Naive B cell (primary cell): ENCODE measurements at regions not wholly inside any gene's neighbourhood (a gene's known extent, or its start where the extent isn't known, plus 50 kb on each side); places are given as distances from the start of the nearest gene placed in this dataset.

ENCODE experiments used
- ATAC-seq, 2 donors: fragments of 150-1000 bp; cut with Tn5 transposase; 2 replicates each; pipeline ENCODE4 v1.10.0; 2021; ENCODE audit warnings: low read depth in 2 of 2, mild to moderate bottlenecking in 2 of 2, moderate library complexity in 2 of 2
- DNase-seq: peaks from one replicate; pipeline ENCODE4 v3.0.0; 2022
- H3K27ac Mint-ChIP-seq, 6 donors: one replicate each; pipeline ENCODE4 v1.8.0; 2020 to 2022; ENCODE audit warnings: mild to moderate bottlenecking in 6 of 6, mixed read lengths in 6 of 6, moderate library complexity in 5 of 6, inconsistent platforms in 2 of 6
- H3K27me3 Mint-ChIP-seq, 3 donors: one replicate each; pipeline ENCODE4 v1.8.0; 2021 to 2022; ENCODE audit warnings: mixed read lengths in 3 of 3, mild to moderate bottlenecking in 1 of 3
- H3K36me3 Mint-ChIP-seq, 2 donors: one replicate each; pipeline ENCODE4 v1.8.0; 2020 to 2022; ENCODE audit warnings: mixed read lengths in 2 of 2, inconsistent platforms in 1 of 2, mild to moderate bottlenecking in 1 of 2
- H3K4me1 Mint-ChIP-seq, 3 donors: one replicate each; pipeline ENCODE4 v1.8.0; 2020 to 2022; ENCODE audit warnings: mixed read lengths in 3 of 3, inconsistent platforms in 1 of 3, mild to moderate bottlenecking in 1 of 3, moderate library complexity in 1 of 3
- H3K4me3 Mint-ChIP-seq, 8 donors: one replicate each; pipeline ENCODE4 v1.8.0; 2020 to 2022; ENCODE audit warnings: mild to moderate bottlenecking in 8 of 8, mixed read lengths in 8 of 8, moderate library complexity in 8 of 8, inconsistent platforms in 2 of 8
- H3K9me3 Mint-ChIP-seq, 7 donors: one replicate each; pipeline ENCODE4 v1.8.0; 2020 to 2022; ENCODE audit warnings: mixed read lengths in 7 of 7, mild to moderate bottlenecking in 5 of 7, inconsistent platforms in 2 of 7, moderate library complexity in 1 of 7

DNA sequence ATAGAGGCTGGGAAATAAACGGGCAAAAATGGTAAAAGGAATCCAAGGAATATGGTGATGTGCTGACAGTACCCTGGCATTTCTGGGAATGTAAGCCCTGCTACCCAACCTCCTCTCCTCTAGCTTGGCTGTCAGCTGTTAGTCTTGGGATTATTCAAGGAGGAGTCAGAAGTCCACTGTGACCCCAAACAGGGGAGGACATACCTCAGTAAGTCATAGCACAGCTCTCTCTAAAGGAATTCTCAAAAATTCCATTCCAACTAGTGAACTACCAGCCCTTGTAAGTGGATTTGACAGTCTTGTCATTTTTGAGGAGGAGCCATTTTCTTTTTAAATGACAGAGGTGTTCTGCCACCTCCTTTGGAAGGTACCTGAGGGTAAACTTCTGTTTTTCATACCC is 207.5 kb downstream of the PDCD6IP start:
- H3K9me3 Mint-ChIP-seq, result peaks cover 0 to 5% (median 0%) of the 10 kb centered on the region in 7 donors
- ATAC-seq (no peak), DNase-seq (no peak)
- H3K4me1 Mint-ChIP-seq, result peaks cover 0 to 9% (median 7%) of the 10 kb centered on the region in 3 donors
- H3K27ac Mint-ChIP-seq, result no peak overlapping the region
- H3K36me3 Mint-ChIP-seq, result no peaks in the 10 kb centered on the region
- no peak overlapping the region for H3K4me3 Mint-ChIP-seq
- H3K27me3 Mint-ChIP-seq, result peaks cover 0 to 8% (median 0%) of the 10 kb centered on the region in 3 donors

DNA sequence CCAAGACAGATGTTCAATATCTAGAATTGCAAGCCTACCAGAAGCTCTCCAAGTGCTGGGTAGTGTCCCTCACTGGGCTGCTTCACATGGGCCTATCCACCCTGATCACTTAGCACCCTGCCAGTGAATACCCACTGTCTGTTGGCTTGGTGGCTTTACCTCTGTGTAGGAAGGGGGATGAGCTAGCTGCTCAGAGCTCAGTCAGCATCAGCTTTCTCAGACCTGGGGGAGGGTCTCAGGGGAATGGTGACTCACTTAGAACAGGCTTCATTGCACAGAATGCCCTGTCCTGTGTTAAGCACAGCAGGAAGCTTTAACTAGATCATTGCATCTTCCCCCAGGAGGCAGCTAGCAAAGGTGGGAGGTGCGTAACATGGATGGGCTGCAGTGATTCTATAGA is 209.8 kb downstream of the PDCD6IP start:
- H3K4me3 Mint-ChIP-seq, result peak overlapping the region in 1 of 8 donors; percentile 45
- no peaks in the 10 kb centered on the region for H3K36me3 Mint-ChIP-seq
- no peak for DNase-seq
- no peak for ATAC-seq
- H3K4me1 Mint-ChIP-seq, result peaks cover 0 to 9% (median 7%) of the 10 kb centered on the region in 3 donors
- peaks cover 0 to 5% (median 0%) of the 10 kb centered on the region in 7 donors for H3K9me3 Mint-ChIP-seq
- H3K27me3 Mint-ChIP-seq, result peaks cover 0 to 8% (median 0%) of the 10 kb centered on the region in 3 donors
- H3K27ac Mint-ChIP-seq, result peak overlapping the region in 1 of 6 donors; percentile 41

DNA sequence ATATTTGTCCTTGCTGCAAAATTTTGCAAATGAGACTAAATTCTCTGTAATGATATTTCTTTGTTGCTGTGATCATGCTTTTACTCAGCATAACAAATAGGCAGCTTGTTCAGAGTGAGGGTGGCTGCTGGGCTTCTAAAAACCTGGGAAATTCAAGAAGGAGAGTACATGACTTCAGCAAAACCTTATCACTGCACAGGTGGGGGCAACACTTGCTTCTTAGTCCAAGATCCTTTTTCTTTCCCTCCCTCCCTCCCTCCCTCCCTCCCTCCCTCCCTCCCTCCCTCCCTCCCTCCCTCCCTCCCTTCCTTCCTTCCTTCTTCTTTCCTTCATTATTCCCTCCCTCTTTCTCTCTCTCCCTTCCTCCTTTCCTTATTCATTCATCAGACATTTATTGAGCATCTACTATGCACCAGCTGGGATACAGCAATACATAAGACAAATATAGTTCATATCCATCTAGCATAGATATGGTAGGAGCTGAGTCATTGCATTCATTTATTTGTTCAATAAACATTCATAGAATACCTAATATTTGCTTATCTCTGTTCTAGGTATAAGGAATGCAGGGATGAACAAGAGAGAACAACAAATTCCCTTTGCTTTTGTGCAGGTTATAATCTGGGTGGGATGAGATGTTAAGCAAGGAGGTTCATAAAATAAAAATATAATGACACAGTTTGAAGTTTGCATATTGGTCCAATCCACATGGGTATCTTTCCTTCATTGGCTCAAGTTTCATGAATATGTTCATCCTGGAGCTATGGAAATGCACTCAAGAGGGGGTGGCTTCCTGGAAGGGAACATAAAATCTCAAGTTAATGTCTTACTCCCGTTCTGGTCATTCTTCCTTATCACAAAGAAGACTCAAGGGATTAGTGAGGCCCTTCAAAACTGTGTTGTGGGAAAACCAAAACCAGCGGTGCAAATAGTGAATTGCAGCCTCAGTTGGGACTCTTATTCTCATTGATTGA is 210.7 kb downstream of the PDCD6IP start:
- DNase-seq (no peak), ATAC-seq (no peak)
- H3K9me3 Mint-ChIP-seq, result peaks cover 0 to 3% (median 0%) of the 10 kb centered on the region in 7 donors
- H3K36me3 Mint-ChIP-seq, result no peaks in the 10 kb centered on the region
- H3K4me1 Mint-ChIP-seq, result peaks cover 0 to 9% (median 7%) of the 10 kb centered on the region in 3 donors
- peaks cover 0 to 4% (median 0%) of the 10 kb centered on the region in 3 donors for H3K27me3 Mint-ChIP-seq
- H3K27ac Mint-ChIP-seq, result no peak overlapping the region
- H3K4me3 Mint-ChIP-seq, result no peak overlapping the region

DNA sequence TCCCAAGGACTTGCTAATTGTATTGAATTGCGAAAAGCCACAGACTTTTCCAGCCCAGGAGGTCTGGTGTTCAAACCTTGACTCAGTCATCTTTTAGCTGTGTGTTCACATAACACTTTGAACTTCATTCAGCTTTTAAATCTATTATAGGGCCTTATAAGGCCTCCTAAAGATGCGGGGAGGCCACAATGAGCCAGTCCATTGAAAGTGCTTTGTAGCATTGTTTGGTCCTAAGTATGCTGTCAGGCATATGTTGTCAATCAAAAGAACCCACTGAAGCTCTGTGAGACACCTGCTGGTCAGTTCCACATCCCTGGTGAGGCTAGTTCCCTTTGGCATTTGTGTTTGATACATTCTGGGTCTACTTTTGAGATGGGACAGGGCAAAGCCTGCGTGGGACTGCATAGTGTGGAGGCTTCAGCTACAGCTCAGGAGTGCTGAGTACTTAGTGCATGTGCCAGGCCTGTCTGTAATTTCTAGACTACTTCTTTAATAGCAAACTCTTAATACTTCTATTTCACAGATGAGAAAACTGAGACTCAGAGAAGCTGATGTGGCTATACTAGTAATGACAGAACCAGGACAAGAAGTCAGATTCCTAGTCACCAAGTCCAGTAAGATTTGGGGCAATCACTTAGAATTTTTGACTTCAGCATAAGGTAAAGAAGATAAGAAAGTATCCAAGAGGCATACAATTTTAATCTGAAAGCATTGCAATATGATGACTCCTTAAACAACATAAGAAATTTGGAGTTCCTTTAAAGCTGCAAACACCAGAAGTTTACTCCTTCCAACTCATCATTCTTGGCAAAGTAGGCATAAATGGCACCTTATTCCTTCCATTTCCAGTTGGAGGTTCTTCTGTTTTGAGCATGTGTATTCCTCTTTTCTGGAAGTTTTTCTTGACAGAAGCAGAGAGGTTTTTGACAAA is 213.0 kb downstream of the PDCD6IP start:
- Mint-ChIP-seq H3K9me3 (peaks cover 0 to 6% (median 0%) of the 10 kb centered on the region in 7 donors), H3K27me3 (no peaks in the 10 kb centered on the region), H3K4me1 (peaks cover 0 to 9% (median 9%) of the 10 kb centered on the region in 3 donors), H3K36me3 (no peaks in the 10 kb centered on the region), H3K27ac (no peak overlapping the region), H3K4me3 (no peak overlapping the region)
- DNase-seq (no peak), ATAC-seq (no peak)

DNA sequence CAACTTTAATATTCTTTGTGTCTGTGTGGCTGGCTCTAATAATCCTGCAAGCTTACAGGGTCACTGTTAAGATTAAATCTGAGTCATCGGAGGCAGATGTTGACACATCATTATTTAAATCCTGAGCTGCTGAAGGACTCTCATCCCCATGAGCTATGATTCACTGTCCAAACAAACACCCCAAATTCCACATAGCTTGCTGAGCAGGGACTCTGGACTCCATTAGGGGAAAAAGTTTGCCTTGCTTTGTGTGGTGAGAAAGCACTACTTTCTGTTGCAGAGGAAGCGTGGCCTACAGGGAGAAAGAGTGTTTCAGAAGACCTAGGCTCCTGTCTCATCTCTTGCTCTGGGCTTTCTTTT is 213.7 kb downstream of the PDCD6IP start:
- Mint-ChIP-seq H3K36me3 (no peaks in the 10 kb centered on the region), H3K27ac (no peak overlapping the region), H3K4me1 (peaks cover 6 to 14% (median 9%) of the 10 kb centered on the region in 3 donors), H3K27me3 (no peaks in the 10 kb centered on the region), H3K4me3 (no peak overlapping the region), H3K9me3 (peaks cover 0 to 6% (median 0%) of the 10 kb centered on the region in 7 donors)
- DNase-seq (no peak), ATAC-seq (no peak)

DNA sequence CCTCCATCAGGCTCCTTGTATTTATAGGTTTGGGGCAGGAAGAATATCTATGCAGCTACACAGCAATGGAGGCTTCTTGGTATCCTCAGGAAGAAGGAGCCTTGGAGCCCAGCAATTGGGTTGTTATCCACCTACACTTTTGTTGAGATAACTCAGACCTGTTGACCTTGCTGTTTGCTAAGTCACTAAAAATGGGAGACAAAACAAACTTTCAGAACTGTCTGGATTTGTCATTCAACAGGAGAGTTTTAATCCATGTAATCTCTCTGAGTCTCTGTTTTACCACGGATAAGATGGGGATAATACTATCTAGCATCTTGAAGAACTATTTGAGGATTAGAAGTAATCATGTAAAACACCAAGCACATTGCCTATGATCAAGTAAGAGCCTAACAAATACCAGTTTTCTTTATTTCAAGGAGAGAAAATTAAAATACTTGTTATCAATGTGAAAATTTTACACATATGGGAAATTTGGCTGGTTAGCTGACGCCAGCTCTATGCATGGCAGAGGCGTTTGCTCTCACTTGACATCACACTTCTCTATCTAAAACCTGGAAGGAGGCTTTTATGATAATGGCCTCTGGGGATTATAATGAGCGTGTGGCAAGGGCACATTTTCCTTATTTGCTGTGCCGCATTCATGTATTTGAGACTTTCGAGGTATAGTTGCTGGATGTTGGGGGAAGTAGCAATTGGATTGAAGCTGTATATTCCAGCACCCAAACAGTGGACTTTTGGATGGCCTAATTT is 215.6 kb downstream of the PDCD6IP start:
- ATAC-seq, result no peak
- H3K4me3 Mint-ChIP-seq, result no peak overlapping the region
- peaks cover 0 to 6% of the 10 kb centered on the region in 2 donors for H3K36me3 Mint-ChIP-seq
- H3K27me3 Mint-ChIP-seq, result peaks cover 0 to 10% (median 0%) of the 10 kb centered on the region in 3 donors
- H3K9me3 Mint-ChIP-seq, result peaks cover 0 to 6% (median 0%) of the 10 kb centered on the region in 7 donors
- peaks cover 11 to 25% (median 12%) of the 10 kb centered on the region in 3 donors for H3K4me1 Mint-ChIP-seq
- DNase-seq, result no peak
- no peak overlapping the region for H3K27ac Mint-ChIP-seq

DNA sequence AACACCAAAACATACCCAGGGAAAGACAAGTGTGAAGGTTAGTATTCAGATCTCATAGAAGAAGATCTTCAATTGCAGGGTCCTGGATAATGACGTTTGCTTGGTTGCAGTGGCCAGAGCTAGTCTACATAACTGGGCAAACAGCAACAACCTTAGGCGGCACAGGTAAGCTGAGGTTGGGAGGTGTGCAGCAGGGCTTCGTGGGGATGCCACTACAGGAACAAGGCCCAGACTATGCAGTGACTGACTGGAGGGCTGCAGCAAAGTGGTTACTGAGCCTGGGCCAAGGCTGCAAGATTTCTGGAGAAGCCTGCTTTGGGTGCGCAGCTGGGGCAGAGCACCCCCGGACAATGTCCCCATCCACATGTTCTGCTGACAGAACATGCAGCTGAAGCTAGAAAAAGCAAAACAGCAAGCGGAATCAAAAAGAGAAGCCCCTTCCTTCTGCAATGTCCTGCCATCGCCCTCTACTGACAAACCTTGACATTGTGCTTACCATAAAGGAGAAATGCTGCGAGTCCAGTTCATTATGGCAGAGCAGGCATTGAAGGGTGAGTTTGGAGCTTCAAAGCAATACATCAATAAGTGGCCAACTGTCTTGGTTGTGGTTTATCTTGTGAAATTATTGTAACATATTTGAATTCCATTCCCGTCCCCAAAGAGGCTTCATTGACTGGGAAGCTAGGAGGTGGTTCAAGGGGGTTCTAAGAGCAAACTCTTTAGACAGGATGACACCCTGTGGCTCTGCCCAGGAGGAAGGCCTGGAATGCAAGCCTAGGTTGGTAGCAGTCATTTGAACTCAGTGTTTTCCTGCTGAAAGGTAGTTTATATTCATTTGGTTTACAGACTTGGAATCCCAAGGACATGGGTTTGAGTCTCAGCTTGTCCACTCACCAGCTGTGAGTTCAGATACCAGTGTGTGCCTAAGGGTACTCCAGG is 217.0 kb downstream of the PDCD6IP start:
- ATAC-seq (no peak), DNase-seq (no peak)
- Mint-ChIP-seq H3K27ac (no peak overlapping the region), H3K36me3 (peaks cover 0 to 6% of the 10 kb centered on the region in 2 donors), H3K9me3 (peaks cover 0 to 6% (median 0%) of the 10 kb centered on the region in 7 donors), H3K4me1 (peaks cover 25 to 40% (median 27%) of the 10 kb centered on the region in 3 donors), H3K27me3 (peaks cover 6 to 22% (median 12%) of the 10 kb centered on the region in 3 donors), H3K4me3 (no peak overlapping the region)

DNA sequence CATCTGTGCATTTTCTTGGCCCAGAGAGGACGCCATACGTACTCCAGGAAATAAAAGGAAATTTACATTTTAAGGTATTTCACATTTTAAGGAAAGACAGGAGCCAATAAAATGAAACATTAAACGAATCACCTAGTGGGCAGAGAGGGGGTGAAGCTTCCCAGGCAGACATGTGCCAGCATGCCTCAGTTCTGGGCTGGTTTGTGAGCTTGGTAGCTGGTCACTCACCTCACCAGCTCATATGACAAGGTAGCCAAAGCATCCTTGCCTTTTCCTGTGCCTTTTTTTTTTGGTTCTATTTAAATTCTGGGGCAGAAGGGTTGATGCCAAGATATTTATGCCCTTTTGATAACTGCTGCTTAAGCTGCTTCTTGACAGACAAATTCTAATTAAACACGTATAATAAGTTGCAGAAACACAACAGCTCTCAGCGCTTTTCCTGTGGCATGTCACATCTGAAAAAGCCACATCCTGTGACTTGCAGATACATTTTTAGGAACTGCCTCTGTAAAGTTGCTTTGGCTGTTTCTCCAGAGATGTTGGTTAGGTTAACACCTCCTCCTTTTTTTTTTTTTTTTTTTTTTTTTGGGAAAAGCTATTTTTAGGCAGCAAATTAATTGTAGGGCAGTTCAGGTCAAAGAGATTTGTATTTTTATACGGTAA is 218.6 kb downstream of the PDCD6IP start:
- H3K4me1 Mint-ChIP-seq, result peaks cover 41 to 56% (median 41%) of the 10 kb centered on the region in 3 donors
- peaks cover 6 to 22% (median 12%) of the 10 kb centered on the region in 3 donors for H3K27me3 Mint-ChIP-seq
- peak overlapping the region in 6 of 8 donors; percentile 6 to 61 (median 36) for H3K4me3 Mint-ChIP-seq
- DNase-seq, result no peak
- H3K36me3 Mint-ChIP-seq, result peaks cover 0 to 6% of the 10 kb centered on the region in 2 donors
- peak in 1 of 2 donors; percentile 22 for ATAC-seq
- H3K27ac Mint-ChIP-seq, result peak overlapping the region in 1 of 6 donors; percentile 12
- H3K9me3 Mint-ChIP-seq, result peaks cover 0 to 6% (median 0%) of the 10 kb centered on the region in 7 donors

DNA sequence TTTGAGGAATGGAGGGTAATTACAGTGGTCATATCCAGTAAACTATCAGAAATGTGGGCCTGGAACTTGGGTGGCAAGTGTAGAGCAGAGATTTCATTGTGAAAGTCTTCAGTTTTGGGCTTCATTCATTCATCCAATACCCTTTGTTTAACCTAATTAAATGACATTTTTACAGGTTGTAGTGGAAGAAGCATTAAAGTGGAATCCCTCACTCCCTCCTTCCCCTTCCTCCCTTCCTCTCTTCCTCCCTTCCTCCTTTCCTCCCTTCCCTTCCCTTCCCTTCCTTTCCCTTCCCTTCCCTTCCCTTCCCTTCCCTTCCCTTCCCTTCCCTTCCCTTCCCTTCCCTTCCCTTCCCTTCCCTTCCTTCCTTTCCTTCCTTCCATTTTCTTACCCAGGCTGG is 219.3 kb downstream of the PDCD6IP start:
- DNase-seq, result no peak
- Mint-ChIP-seq H3K4me3 (peak overlapping the region in 4 of 8 donors; percentile 21 to 48 (median 36)), H3K27ac (no peak overlapping the region), H3K36me3 (peaks cover 0 to 6% of the 10 kb centered on the region in 2 donors), H3K27me3 (peaks cover 6 to 22% (median 12%) of the 10 kb centered on the region in 3 donors), H3K9me3 (peaks cover 0 to 6% (median 0%) of the 10 kb centered on the region in 7 donors), H3K4me1 (peaks cover 46 to 63% (median 48%) of the 10 kb centered on the region in 3 donors)
- no peak for ATAC-seq

DNA sequence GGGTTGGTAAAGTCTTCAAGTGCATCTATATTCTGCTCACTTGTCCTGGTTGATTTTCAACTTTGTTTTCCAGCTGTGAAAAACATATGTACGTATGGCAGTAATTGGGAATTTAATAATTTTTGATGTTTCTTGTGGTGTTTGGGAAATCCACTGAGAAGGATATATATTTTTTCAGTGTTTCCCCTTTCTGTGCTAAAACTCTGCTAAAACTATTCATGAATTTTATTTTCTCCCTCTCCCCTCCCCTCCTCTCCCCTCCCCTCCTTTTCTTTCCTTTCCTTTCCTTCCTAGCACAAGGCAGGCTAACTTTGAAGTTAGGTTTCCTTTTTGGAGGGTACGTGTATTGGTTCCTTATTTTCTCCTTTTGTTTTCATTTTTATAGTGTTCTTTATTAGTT is 220.7 kb downstream of the PDCD6IP start:
- H3K4me3 Mint-ChIP-seq, result peak overlapping the region in 1 of 8 donors; percentile 18
- DNase-seq, result no peak
- peak overlapping the region in 1 of 6 donors; percentile 39 for H3K27ac Mint-ChIP-seq
- H3K9me3 Mint-ChIP-seq, result peaks cover 0 to 6% (median 0%) of the 10 kb centered on the region in 7 donors
- peaks cover 47 to 69% (median 58%) of the 10 kb centered on the region in 3 donors for H3K4me1 Mint-ChIP-seq
- no peak for ATAC-seq
- H3K36me3 Mint-ChIP-seq, result peaks cover 0 to 6% of the 10 kb centered on the region in 2 donors
- H3K27me3 Mint-ChIP-seq, result peaks cover 6 to 22% (median 15%) of the 10 kb centered on the region in 3 donors

DNA sequence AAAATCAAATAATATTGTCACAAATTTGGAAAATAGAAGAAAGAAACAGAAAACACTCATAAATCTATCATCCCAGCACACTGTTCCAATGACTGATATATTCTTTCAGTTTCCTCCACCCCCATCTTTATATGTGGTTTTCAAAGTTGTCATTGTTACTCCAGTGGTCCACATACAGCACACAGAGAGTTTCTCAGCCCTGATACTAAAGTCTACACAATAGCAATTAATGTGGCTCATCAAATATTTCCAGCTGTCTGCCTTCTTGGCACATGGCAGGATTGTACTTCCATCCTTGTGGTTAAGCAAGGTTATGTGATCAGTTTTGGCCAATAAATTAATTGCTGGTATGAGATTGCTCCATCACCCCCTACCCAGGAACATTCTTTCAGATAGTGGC is 221.7 kb downstream of the PDCD6IP start:
- ATAC-seq, result no peak
- H3K27ac Mint-ChIP-seq, result peak overlapping the region in 1 of 6 donors; percentile 8
- peak overlapping the region in 1 of 8 donors; percentile 72 for H3K4me3 Mint-ChIP-seq
- H3K36me3 Mint-ChIP-seq, result peaks cover 0 to 6% of the 10 kb centered on the region in 2 donors
- peaks cover 6 to 22% (median 18%) of the 10 kb centered on the region in 3 donors for H3K27me3 Mint-ChIP-seq
- peaks cover 0 to 3% (median 0%) of the 10 kb centered on the region in 7 donors for H3K9me3 Mint-ChIP-seq
- H3K4me1 Mint-ChIP-seq, result peaks cover 47 to 71% (median 60%) of the 10 kb centered on the region in 3 donors
- DNase-seq, result no peak
